ENCODE measurements at regions not wholly inside any gene's neighbourhood (a gene's known extent, or its start where the extent isn't known, plus 50 kb on each side); places are given as distances from the start of the nearest gene placed in this dataset.

- TF ChIP-seq POLR2A (IDR thresholded peaks at IDR 0.05): no peak
- TF ChIP-seq, protein P1, sequence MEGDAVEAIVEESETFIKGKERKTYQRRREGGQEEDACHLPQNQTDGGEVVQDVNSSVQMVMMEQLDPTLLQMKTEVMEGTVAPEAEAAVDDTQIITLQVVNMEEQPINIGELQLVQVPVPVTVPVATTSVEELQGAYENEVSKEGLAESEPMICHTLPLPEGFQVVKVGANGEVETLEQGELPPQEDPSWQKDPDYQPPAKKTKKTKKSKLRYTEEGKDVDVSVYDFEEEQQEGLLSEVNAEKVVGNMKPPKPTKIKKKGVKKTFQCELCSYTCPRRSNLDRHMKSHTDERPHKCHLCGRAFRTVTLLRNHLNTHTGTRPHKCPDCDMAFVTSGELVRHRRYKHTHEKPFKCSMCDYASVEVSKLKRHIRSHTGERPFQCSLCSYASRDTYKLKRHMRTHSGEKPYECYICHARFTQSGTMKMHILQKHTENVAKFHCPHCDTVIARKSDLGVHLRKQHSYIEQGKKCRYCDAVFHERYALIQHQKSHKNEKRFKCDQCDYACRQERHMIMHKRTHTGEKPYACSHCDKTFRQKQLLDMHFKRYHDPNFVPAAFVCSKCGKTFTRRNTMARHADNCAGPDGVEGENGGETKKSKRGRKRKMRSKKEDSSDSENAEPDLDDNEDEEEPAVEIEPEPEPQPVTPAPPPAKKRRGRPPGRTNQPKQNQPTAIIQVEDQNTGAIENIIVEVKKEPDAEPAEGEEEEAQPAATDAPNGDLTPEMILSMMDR (IDR thresholded peaks at IDR 0.05): no peak
These were observed 1059.5 kb downstream of the FAM181B start for GRCh38 chr11:81674211-81674610.
